Peyer's patch (tissue), 4 donors: ENCODE measurements at regions not wholly inside any gene's neighbourhood (a gene's known extent, or its start where the extent isn't known, plus 50 kb on each side); places are given as distances from the start of the nearest gene placed in this dataset.

Experiments used
- DNase-seq, 3 donors: peaks; one replicate each; pipeline ENCODE4 v3.0.0-alpha.2; 2017 to 2019
- H3K27ac ChIP-seq, 4 donors: fragments of 200-600 bp; sonication (generic); one replicate each; pipeline ENCODE4 v1.5.1; 2016 to 2019
- H3K27me3 ChIP-seq, 2 donors: fragments of 200-600 bp; sonication (generic); one replicate each; pipeline ENCODE4 v1.5.1; 2019
- H3K36me3 ChIP-seq, 3 donors: fragments of 200-600 bp; sonication (generic); one replicate each; pipeline ENCODE4 v1.5.1; 2016 to 2019
- H3K4me1 ChIP-seq, 4 donors: fragments of 200-600 bp; sonication (generic); one replicate each; pipeline ENCODE4 v1.5.1; 2016 to 2019
- H3K4me3 ChIP-seq, 4 donors: fragments of 200-600 bp; sonication (generic); 1 replicate in 3 of 4; 2 replicates in 1 of 4; pipeline ENCODE4 v1.5.1; 2016 to 2019; ENCODE audit warnings: mild to moderate bottlenecking in 1 of 4
- H3K9me3 ChIP-seq, 4 donors: fragments of 200-600 bp; sonication (generic); one replicate each; pipeline ENCODE4 v1.5.1; 2016 to 2019; ENCODE audit warnings: mild to moderate bottlenecking in 1 of 4
- CTCF ChIP-seq, 6 experiments: fragments of 450-650 bp in 4 of 6; fragments of 200-600 bp in 2 of 6; sonication (generic) in 1 of 6; IDR thresholded peaks; one replicate each; pipeline ENCODE4 v1.5.1; 2017 to 2019; ENCODE audit warnings: antibody characterized with exemption in 6 of 6, mild to moderate bottlenecking in 3 of 6, moderate library complexity in 1 of 6
- POLR2A ChIP-seq, 2 donors: fragments of 450-650 bp; IDR thresholded peaks; one replicate each; pipeline ENCODE4 v1.5.1; 2017; ENCODE audit warnings: antibody characterized with exemption in 2 of 2, mild to moderate bottlenecking in 2 of 2, moderate library complexity in 2 of 2

DNA sequence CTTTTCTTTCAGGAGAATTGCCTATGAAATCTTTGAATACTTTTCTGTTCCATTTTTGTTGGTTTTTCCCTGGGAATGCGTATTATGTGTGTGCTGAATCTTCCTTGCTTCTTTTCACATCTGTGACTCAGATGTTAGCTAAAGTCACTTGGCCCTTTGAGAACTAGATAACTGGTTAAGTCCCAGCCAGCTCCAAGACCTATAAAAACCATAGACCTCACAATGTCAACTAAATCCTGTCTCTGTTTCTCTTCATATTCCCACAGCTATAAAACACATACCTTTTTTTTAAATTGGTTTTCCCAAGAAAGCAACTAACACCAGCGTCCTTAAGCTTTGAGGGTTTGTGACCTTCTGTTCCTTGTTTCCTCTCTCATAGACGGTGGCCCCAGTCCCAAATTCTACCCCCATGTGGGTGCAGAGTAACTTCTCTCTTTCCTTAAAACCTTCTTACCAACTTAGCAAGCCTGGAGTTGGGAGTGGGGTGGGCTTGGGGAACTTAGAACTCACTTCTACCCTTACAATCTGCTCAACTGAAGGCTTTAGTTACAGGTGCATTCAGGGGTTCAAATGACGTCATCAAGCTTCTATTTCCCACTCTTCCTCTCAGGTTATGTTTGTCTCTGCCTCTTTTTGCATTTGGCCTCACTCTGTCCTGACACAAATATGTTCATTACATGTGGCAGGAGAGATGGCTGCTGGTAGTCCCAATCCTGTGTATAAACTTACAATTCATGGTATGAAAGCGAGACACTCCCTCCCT lies 58.1 kb upstream of the TGIF1 start:
- H3K27ac ChIP-seq: no peak overlapping the region
- no peak for DNase-seq
- H3K4me3 ChIP-seq: no peak overlapping the region
- no peaks in the 10 kb centered on the region for H3K36me3 ChIP-seq
- TF ChIP-seq POLR2A (IDR thresholded peaks at IDR 0.05) (no peak), CTCF (IDR thresholded peaks at IDR 0.05) (no peak)
- no peaks in the 10 kb centered on the region for H3K4me1 ChIP-seq
- no peaks in the 10 kb centered on the region for H3K27me3 ChIP-seq
- peaks cover 0 to 5% (median 0%) of the 10 kb centered on the region in 4 donors for H3K9me3 ChIP-seq

- DNase-seq: no peak
- no peaks in the 10 kb centered on the region for H3K27me3 ChIP-seq
- H3K4me3 ChIP-seq: no peak overlapping the region
- H3K4me1 ChIP-seq: no peaks in the 10 kb centered on the region
- peaks cover 0 to 5% (median 0%) of the 10 kb centered on the region in 4 donors for H3K9me3 ChIP-seq
- no peak overlapping the region for H3K27ac ChIP-seq
- TF ChIP-seq CTCF (IDR thresholded peaks at IDR 0.05) (no peak), POLR2A (IDR thresholded peaks at IDR 0.05) (no peak)
- H3K36me3 ChIP-seq: no peaks in the 10 kb centered on the region
Measured at GRCh38 chr18:3392467-3392855, 57.5 kb upstream of the TGIF1 start.

DNA sequence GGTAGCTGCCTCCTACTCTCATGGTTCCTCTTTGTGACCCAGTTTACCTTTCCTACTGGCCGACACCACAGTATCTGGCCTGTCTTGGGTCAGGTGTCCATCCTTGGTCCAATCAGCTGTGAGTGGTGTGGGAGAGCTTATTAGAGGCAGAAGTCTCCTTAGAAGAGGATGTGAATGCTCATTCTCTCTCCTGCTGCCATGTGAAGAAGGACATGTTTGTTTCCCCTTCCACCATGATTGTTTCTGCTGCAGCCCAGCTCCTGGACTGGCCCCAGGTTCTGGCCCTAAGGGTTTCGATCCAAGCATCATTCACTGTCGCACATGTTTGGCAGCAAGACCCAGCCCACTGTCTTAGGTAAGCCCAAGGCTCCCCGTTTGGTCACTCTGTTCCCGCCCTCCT lies 55.3 kb upstream of the TGIF1 start:
- Histone ChIP-seq H3K27ac (no peak overlapping the region), H3K9me3 (peaks cover 0 to 5% (median 0%) of the 10 kb centered on the region in 4 donors), H3K27me3 (no peaks in the 10 kb centered on the region), H3K36me3 (no peaks in the 10 kb centered on the region), H3K4me3 (no peak overlapping the region), H3K4me1 (no peaks in the 10 kb centered on the region)
- TF ChIP-seq CTCF (IDR thresholded peaks at IDR 0.05) (no peak), POLR2A (IDR thresholded peaks at IDR 0.05) (no peak)
- DNase-seq: no peak

DNA sequence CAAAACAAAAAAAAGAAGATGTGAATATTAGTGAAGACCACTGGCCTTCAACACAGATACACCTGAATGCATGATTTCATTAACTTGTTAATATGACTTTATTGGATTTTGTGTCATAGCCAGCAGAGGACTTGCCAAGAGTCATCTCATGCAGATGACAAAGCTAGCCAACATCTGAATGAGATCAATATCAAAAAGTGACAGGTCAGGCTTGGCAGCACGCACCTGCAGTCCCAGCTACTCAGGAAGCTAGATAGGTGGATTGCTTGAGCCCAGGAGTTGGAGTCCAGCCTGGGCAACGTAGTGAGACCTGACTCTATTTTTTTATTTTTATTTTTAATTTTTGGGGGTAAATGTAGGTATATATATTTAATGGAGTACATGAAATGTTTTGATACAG lies 54.5 kb upstream of the TGIF1 start:
- no peak overlapping the region for H3K4me3 ChIP-seq
- no peak for DNase-seq

DNA sequence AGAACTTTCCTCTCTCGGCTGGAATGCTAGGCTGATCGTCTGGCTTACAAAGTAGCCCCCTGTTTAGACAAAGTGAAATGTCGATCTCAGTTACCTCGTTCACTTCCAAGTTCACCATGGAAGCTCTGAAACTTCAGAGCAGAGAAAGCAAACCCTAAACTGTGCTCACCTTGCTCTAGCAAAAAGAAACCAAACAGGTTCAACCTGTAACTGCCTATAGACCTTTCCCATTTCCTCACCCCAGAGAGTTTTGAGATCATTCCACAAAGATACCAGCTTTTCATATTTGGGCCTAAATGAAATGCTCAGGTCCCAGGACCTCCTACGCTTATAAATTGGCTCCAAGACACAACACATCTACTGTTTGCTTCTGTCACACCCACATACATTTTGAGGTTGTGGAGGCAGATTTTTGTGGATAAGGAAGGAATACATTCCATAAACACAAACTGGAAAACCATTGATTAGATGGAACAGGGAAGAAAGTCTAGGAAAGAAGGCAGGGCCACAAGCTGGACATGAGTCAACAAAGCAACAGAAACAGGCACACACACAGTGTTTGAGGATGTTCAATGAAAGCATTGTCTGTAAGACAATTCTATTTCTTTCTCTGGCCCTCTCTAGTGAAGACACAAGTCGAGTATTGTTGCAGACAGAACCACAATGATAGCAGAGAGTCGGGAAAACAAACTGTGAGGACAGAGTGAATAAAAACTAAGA lies 52.8 kb upstream of the TGIF1 start:
- no peaks in the 10 kb centered on the region for H3K27me3 ChIP-seq
- DNase-seq: no peak
- no peak overlapping the region for H3K4me3 ChIP-seq
- no peak overlapping the region for H3K27ac ChIP-seq
- no peaks in the 10 kb centered on the region for H3K9me3 ChIP-seq
- TF ChIP-seq POLR2A (IDR thresholded peaks at IDR 0.05) (no peak), CTCF (IDR thresholded peaks at IDR 0.05) (no peak)
- no peaks in the 10 kb centered on the region for H3K36me3 ChIP-seq
- no peaks in the 10 kb centered on the region for H3K4me1 ChIP-seq

More for the DNA sequence above, 54.5 kb upstream of the TGIF1 start:
- H3K9me3 ChIP-seq: no peaks in the 10 kb centered on the region
- no peak overlapping the region for H3K27ac ChIP-seq
- TF ChIP-seq POLR2A (IDR thresholded peaks at IDR 0.05) (no peak), CTCF (IDR thresholded peaks at IDR 0.05) (no peak)
- H3K36me3 ChIP-seq: no peaks in the 10 kb centered on the region
- H3K27me3 ChIP-seq: no peaks in the 10 kb centered on the region
- no peaks in the 10 kb centered on the region for H3K4me1 ChIP-seq
